ENCODE measurements at regions not wholly inside any gene's neighbourhood (a gene's known extent, or its start where the extent isn't known, plus 50 kb on each side); places are given as distances from the start of the nearest gene placed in this dataset.

DNA sequence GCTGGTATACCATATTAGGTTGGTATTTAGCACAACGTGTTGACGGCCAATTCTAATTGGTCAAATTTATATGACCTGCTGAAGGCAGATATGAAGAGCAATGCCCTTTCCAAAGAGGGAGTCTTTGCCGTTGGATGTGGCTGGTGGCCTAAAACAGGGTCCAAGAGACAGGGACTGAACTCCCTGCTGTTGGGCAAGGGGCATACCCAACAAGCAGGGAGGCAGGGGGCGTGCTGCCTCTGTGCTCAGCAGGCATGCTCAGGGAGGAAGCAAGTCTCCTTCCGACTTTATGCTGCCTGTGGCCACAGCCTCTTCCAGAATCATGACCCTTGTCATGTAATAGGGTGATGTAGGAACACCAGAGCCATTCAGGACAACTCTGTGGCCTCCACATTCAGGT, 167.7 kb upstream of the NPVF start:
- TF ChIP-seq, protein P1, sequence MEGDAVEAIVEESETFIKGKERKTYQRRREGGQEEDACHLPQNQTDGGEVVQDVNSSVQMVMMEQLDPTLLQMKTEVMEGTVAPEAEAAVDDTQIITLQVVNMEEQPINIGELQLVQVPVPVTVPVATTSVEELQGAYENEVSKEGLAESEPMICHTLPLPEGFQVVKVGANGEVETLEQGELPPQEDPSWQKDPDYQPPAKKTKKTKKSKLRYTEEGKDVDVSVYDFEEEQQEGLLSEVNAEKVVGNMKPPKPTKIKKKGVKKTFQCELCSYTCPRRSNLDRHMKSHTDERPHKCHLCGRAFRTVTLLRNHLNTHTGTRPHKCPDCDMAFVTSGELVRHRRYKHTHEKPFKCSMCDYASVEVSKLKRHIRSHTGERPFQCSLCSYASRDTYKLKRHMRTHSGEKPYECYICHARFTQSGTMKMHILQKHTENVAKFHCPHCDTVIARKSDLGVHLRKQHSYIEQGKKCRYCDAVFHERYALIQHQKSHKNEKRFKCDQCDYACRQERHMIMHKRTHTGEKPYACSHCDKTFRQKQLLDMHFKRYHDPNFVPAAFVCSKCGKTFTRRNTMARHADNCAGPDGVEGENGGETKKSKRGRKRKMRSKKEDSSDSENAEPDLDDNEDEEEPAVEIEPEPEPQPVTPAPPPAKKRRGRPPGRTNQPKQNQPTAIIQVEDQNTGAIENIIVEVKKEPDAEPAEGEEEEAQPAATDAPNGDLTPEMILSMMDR (conservative IDR thresholded peaks at IDR 0.05 in 1 of 2, IDR thresholded peaks at IDR 0.05 in 1 of 2; ENCODE audit: low read depth in 1 of 2, low read length in 2 of 2): no peak
- TF ChIP-seq EZH2 (IDR thresholded peaks at IDR 0.05; ENCODE audit: low read length, missing control alignments): no peak
